Glutamatergic neuron (in vitro differentiated cells): ENCODE measurements at regions not wholly inside any gene's neighbourhood (a gene's known extent, or its start where the extent isn't known, plus 50 kb on each side); places are given as distances from the start of the nearest gene placed in this dataset.
A peak's percentile ranks its signal among the peaks of the same experiment; 100 is the strongest.

Experiments
- DNase-seq: peaks from one replicate; pipeline ENCODE4 v3.0.0; 2022
- H3K27ac Mint-ChIP-seq: one replicate; pipeline ENCODE4 v1.8.0; 2020; ENCODE audit warnings: mild to moderate bottlenecking, mixed read lengths, inconsistent platforms; ENCODE audit not compliant: unreplicated experiment
- H3K27me3 Mint-ChIP-seq: one replicate; pipeline ENCODE4 v1.8.0; 2020; ENCODE audit warnings: mild to moderate bottlenecking, moderate library complexity, mixed read lengths, inconsistent platforms; ENCODE audit not compliant: unreplicated experiment
- H3K36me3 Mint-ChIP-seq: one replicate; pipeline ENCODE4 v1.8.0; 2020; ENCODE audit warnings: mild to moderate bottlenecking, mixed read lengths, inconsistent platforms; ENCODE audit not compliant: unreplicated experiment
- H3K4me1 Mint-ChIP-seq: one replicate; pipeline ENCODE4 v1.8.0; 2020; ENCODE audit warnings: mild to moderate bottlenecking, low read depth, mixed read lengths, inconsistent platforms; ENCODE audit not compliant: unreplicated experiment
- H3K4me3 Mint-ChIP-seq: one replicate; pipeline ENCODE4 v1.8.0; 2020; ENCODE audit warnings: mild to moderate bottlenecking, mixed read lengths, inconsistent platforms; ENCODE audit not compliant: unreplicated experiment
- H3K9me3 Mint-ChIP-seq: one replicate; pipeline ENCODE4 v1.8.0; 2020; ENCODE audit warnings: mild to moderate bottlenecking, moderate library complexity, mixed read lengths, inconsistent platforms; ENCODE audit not compliant: unreplicated experiment
- CTCF ChIP-seq: fragments of 200-600 bp; sonication (generic); IDR thresholded peaks from one replicate; pipeline ENCODE4 v1.5.0; 2021; ENCODE audit not compliant: partially characterized antibody, unreplicated experiment

GRCh38 chrX:124228849-124229248, 103.6 kb upstream of the TEX13D start:
- DNase-seq, result no peak
- H3K27ac Mint-ChIP-seq, result no peak overlapping the region
- H3K9me3 Mint-ChIP-seq, result no peaks in the 10 kb centered on the region
- H3K27me3 Mint-ChIP-seq, result peaks cover 2% of the 10 kb centered on the region
- H3K4me3 Mint-ChIP-seq, result no peak overlapping the region
- H3K36me3 Mint-ChIP-seq, result no peaks in the 10 kb centered on the region
- H3K4me1 Mint-ChIP-seq, result no peaks in the 10 kb centered on the region
- TF ChIP-seq CTCF, result peak; percentile 33

DNA sequence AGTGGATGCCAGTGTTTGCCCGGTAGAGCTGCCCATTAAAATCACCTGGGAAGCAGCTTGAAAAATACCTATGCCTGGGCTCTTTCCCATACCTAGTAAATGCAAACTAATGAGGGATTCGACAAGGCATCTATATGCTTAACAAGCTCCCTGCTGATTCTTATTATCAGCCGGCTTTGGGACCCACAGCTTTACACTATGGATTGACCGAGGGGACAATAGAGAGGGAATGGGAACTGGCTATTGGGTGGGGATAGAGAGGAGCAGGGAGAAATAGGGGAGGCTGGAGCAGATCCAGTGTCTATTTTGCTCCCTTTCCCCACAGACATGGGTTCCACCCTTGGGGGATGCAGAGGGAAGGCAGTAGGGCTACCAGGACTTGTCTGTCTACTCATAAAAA, 103.1 kb upstream of the TEX13D start:
- H3K4me1 Mint-ChIP-seq, result no peaks in the 10 kb centered on the region
- no peak for DNase-seq
- H3K27me3 Mint-ChIP-seq, result peaks cover 2% of the 10 kb centered on the region
- H3K27ac Mint-ChIP-seq, result no peak overlapping the region
- H3K9me3 Mint-ChIP-seq, result no peaks in the 10 kb centered on the region
- TF ChIP-seq CTCF, result no peak
- no peaks in the 10 kb centered on the region for H3K36me3 Mint-ChIP-seq
- H3K4me3 Mint-ChIP-seq, result no peak overlapping the region

GRCh38 chrX:124230655-124231450, 101.6 kb upstream of the TEX13D start:
- Mint-ChIP-seq H3K27ac (no peak overlapping the region), H3K36me3 (no peaks in the 10 kb centered on the region), H3K27me3 (peaks cover 2% of the 10 kb centered on the region)

GRCh38 chrX:124231451-124231759, 101.1 kb upstream of the TEX13D start:
- no peak overlapping the region for H3K27ac Mint-ChIP-seq
- no peaks in the 10 kb centered on the region for H3K9me3 Mint-ChIP-seq
- H3K4me3 Mint-ChIP-seq, result no peak overlapping the region
- no peak for TF ChIP-seq CTCF
- DNase-seq, result no peak
- H3K27me3 Mint-ChIP-seq, result peaks cover 4% of the 10 kb centered on the region
- no peaks in the 10 kb centered on the region for H3K4me1 Mint-ChIP-seq
- H3K36me3 Mint-ChIP-seq, result no peaks in the 10 kb centered on the region

More at GRCh38 chrX:124230655-124231450, 101.6 kb upstream of the TEX13D start:
- DNase-seq, result no peak
- no peak overlapping the region for H3K4me3 Mint-ChIP-seq
- H3K9me3 Mint-ChIP-seq, result no peaks in the 10 kb centered on the region
- no peaks in the 10 kb centered on the region for H3K4me1 Mint-ChIP-seq
- no peak for TF ChIP-seq CTCF

DNA sequence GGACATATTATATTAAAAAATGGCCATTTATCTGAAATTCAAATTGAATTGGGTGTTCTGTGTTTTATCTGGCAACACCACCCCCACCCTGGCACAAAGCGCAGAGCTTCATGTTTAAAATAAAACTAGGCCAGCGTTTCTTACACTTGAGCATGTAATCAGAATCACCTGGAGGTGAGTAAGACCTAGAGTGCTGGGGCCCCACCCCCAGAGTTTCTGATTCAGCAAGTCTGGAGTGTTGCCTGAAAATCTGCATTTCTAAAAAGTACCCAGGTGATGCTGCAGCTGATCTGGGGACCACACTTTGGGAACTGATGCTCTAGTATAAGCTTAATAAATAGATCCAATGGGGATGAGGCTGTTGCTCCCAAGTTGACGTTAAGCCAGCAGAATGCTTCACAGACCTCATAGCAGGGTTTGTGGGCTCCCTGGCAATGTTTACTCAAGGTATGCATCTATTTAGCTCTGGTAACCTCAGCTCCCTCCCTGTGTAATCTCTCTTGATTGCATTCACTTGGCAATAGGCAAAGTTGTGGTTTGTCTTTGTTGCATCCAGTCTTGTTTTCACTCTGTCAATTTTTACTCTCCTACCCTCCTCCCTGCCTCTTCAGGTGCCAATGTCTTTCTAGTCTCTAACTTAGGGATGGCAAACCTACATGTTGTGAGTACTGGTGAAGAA, 99.8 kb upstream of the TEX13D start:
- no peak for DNase-seq
- Mint-ChIP-seq H3K27ac (no peak overlapping the region), H3K36me3 (no peaks in the 10 kb centered on the region), H3K4me1 (no peaks in the 10 kb centered on the region), H3K27me3 (peaks cover 4% of the 10 kb centered on the region), H3K9me3 (no peaks in the 10 kb centered on the region), H3K4me3 (no peak overlapping the region)
- no peak for TF ChIP-seq CTCF
